Ascending aorta (tissue), 2 donors: ENCODE measurements at regions not wholly inside any gene's neighbourhood (a gene's known extent, or its start where the extent isn't known, plus 50 kb on each side); places are given as distances from the start of the nearest gene placed in this dataset.

Experiments
- DNase-seq, 2 donors: peaks; one replicate each; pipeline ENCODE4 v3.0.0-alpha.2; 2019; ENCODE audit warnings: low spot score in 2 of 2
- H3K27ac ChIP-seq, 2 donors: fragments of 200-600 bp; sonication (generic); one replicate each; pipeline ENCODE4 v1.5.1; 2016 to 2017; ENCODE audit warnings: mild to moderate bottlenecking in 1 of 2
- H3K27me3 ChIP-seq: fragments of 200-600 bp; sonication (generic); one replicate; pipeline ENCODE4 v1.5.1; 2017
- H3K36me3 ChIP-seq, 2 donors: fragments of 200-600 bp; sonication (generic); one replicate each; pipeline ENCODE4 v1.5.1; 2016
- H3K4me1 ChIP-seq, 2 donors: fragments of 200-600 bp; sonication (generic); one replicate each; pipeline ENCODE4 v1.5.1; 2016 to 2017; ENCODE audit warnings: mild to moderate bottlenecking in 1 of 2
- H3K4me3 ChIP-seq, 2 donors: fragments of 200-600 bp; sonication (generic); one replicate each; pipeline ENCODE4 v1.5.1; 2016 to 2017; ENCODE audit warnings: mild to moderate bottlenecking in 1 of 2
- H3K9me3 ChIP-seq, 2 donors: fragments of 200-600 bp; sonication (generic); one replicate each; pipeline ENCODE4 v1.5.1; 2016
- CTCF ChIP-seq, 3 experiments: fragments of 200-600 bp in 2 of 3; fragments of 450-650 bp in 1 of 3; sonication (generic) in 2 of 3; IDR thresholded peaks; one replicate each; pipeline ENCODE4 v1.5.1; 2016 to 2019; ENCODE audit warnings: antibody characterized with exemption in 3 of 3, mild to moderate bottlenecking in 1 of 3, moderate library complexity in 1 of 3
- intact Hi-C: fragments of 100-400 bp; cut with DNase I; formaldehyde crosslinking; loops from one replicate; pipeline ENCODE4 v1.15.1; 2023

GRCh38 chr1:187909382-187909781 lies 1080.6 kb downstream of the PLA2G4A start:
- intact Hi-C loops = no loop called here

GRCh38 chr1:187911820-187912219 lies 1083.1 kb downstream of the PLA2G4A start:
- Histone ChIP-seq H3K4me1 (no peaks in the 10 kb centered on the region), H3K36me3 (no peaks in the 10 kb centered on the region), H3K27me3 (no peaks in the 10 kb centered on the region), H3K27ac (no peak overlapping the region), H3K4me3 (no peak overlapping the region), H3K9me3 (no peaks in the 10 kb centered on the region)
- DNase-seq = no peak
- intact Hi-C loops = no loop called here
- no peak for TF ChIP-seq CTCF (IDR thresholded peaks at IDR 0.05)

More at GRCh38 chr1:187909382-187909781, 1080.6 kb downstream of the PLA2G4A start:
- Histone ChIP-seq H3K27ac (no peak overlapping the region), H3K4me3 (no peak overlapping the region), H3K27me3 (no peaks in the 10 kb centered on the region), H3K36me3 (no peaks in the 10 kb centered on the region), H3K9me3 (no peaks in the 10 kb centered on the region), H3K4me1 (no peaks in the 10 kb centered on the region)
- TF ChIP-seq CTCF (IDR thresholded peaks at IDR 0.05) = no peak
- no peak for DNase-seq

- H3K27ac ChIP-seq = no peak overlapping the region
These were observed 1092.2 kb downstream of the PLA2G4A start for GRCh38 chr1:187920976-187921375.

GRCh38 chr1:187921426-187921825 lies 1092.7 kb downstream of the PLA2G4A start:
- H3K27ac ChIP-seq = no peak overlapping the region
- H3K36me3 ChIP-seq = no peaks in the 10 kb centered on the region
- TF ChIP-seq CTCF (IDR thresholded peaks at IDR 0.05) = no peak
- no peaks in the 10 kb centered on the region for H3K9me3 ChIP-seq
- no peak overlapping the region for H3K4me3 ChIP-seq
- no peak for DNase-seq
- intact Hi-C loops = no loop called here
- no peaks in the 10 kb centered on the region for H3K4me1 ChIP-seq
- H3K27me3 ChIP-seq = no peaks in the 10 kb centered on the region

More at GRCh38 chr1:187920976-187921375, 1092.2 kb downstream of the PLA2G4A start:
- Histone ChIP-seq H3K9me3 (no peaks in the 10 kb centered on the region), H3K27me3 (no peaks in the 10 kb centered on the region), H3K4me1 (no peaks in the 10 kb centered on the region), H3K4me3 (no peak overlapping the region), H3K36me3 (no peaks in the 10 kb centered on the region)
- DNase-seq = no peak
- no peak for TF ChIP-seq CTCF (IDR thresholded peaks at IDR 0.05)
- intact Hi-C loops = no loop called here

- H3K27ac ChIP-seq = no peak overlapping the region
- no peaks in the 10 kb centered on the region for H3K4me1 ChIP-seq
- no peaks in the 10 kb centered on the region for H3K36me3 ChIP-seq
- intact Hi-C loops = no loop called here
- H3K9me3 ChIP-seq = no peaks in the 10 kb centered on the region
- TF ChIP-seq CTCF (IDR thresholded peaks at IDR 0.05) = no peak
- DNase-seq = no peak
- H3K4me3 ChIP-seq = no peak overlapping the region
- H3K27me3 ChIP-seq = no peaks in the 10 kb centered on the region
These were observed 1093.5 kb downstream of the PLA2G4A start for GRCh38 chr1:187922255-187922654.

- no peaks in the 10 kb centered on the region for H3K27me3 ChIP-seq
- no peaks in the 10 kb centered on the region for H3K36me3 ChIP-seq
- intact Hi-C loops = no loop called here
- H3K4me1 ChIP-seq = no peaks in the 10 kb centered on the region
- H3K9me3 ChIP-seq = no peaks in the 10 kb centered on the region
- H3K4me3 ChIP-seq = no peak overlapping the region
- DNase-seq = no peak
- no peak overlapping the region for H3K27ac ChIP-seq
- TF ChIP-seq CTCF (IDR thresholded peaks at IDR 0.05) = no peak
These were observed 1095.5 kb downstream of the PLA2G4A start for GRCh38 chr1:187924252-187924651.
